PC-9 (cell line): ENCODE measurements at regions not wholly inside any gene's neighbourhood (a gene's known extent, or its start where the extent isn't known, plus 50 kb on each side); places are given as distances from the start of the nearest gene placed in this dataset.

ENCODE experiments used
- CTCF ChIP-seq: fragments of 200-600 bp; sonication (generic); conservative IDR thresholded peaks from 2 replicates; pipeline ENCODE4 v1.6.1; 2017; ENCODE audit warnings: mixed run types, antibody characterized with exemption, mild to moderate bottlenecking, moderate library complexity
- EZH2 ChIP-seq: fragments of 200-600 bp; sonication (generic); IDR thresholded peaks from 2 replicates; pipeline ENCODE4 v1.8.0; 2017; ENCODE audit warnings: antibody characterized with exemption, low read depth

DNA sequence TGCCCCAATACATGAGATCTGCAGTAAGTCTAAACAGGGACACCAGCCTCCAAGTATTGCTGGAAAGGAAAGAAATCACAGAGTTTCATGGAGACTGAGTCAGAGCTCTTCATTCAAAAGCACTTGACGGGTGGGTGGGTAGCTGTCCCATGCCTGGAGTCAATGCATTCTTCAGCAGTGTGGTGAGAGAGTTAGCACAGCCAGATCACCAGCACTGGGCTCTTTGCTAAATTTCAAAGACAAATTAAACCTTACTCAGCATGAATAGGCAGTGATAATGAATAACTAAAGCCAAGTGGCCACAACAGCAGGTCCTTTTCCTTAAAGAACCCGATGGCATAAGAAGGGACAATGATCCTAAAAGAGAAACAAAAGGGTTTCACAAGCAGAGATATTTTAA is 192.4 kb downstream of the ACTL7B start:
- TF ChIP-seq CTCF (no peak), EZH2 (no peak)
